ENCODE measurements at regions not wholly inside any gene's neighbourhood (a gene's known extent, or its start where the extent isn't known, plus 50 kb on each side); places are given as distances from the start of the nearest gene placed in this dataset.

DNA sequence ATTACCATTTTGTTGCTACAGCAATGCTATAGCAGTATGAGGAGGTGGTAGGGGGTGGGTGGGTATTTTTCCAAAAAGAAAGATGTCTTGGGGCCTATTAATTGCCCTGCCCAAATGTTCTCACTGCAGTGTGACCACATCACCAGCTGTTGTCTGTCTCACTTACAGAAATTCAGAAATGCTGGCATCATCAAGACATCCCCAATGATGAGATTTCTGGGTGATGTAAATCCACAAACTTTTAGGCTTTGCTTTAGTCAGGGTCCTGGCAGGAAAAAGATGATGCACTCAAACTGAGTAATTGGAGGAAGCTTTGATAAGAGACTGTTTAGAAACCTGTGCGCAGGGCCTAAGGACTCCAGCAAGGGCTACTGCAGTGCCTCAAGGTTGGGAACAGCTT, 56.2 kb upstream of the OPN4 start (continued):
- TF ChIP-seq, protein P1, sequence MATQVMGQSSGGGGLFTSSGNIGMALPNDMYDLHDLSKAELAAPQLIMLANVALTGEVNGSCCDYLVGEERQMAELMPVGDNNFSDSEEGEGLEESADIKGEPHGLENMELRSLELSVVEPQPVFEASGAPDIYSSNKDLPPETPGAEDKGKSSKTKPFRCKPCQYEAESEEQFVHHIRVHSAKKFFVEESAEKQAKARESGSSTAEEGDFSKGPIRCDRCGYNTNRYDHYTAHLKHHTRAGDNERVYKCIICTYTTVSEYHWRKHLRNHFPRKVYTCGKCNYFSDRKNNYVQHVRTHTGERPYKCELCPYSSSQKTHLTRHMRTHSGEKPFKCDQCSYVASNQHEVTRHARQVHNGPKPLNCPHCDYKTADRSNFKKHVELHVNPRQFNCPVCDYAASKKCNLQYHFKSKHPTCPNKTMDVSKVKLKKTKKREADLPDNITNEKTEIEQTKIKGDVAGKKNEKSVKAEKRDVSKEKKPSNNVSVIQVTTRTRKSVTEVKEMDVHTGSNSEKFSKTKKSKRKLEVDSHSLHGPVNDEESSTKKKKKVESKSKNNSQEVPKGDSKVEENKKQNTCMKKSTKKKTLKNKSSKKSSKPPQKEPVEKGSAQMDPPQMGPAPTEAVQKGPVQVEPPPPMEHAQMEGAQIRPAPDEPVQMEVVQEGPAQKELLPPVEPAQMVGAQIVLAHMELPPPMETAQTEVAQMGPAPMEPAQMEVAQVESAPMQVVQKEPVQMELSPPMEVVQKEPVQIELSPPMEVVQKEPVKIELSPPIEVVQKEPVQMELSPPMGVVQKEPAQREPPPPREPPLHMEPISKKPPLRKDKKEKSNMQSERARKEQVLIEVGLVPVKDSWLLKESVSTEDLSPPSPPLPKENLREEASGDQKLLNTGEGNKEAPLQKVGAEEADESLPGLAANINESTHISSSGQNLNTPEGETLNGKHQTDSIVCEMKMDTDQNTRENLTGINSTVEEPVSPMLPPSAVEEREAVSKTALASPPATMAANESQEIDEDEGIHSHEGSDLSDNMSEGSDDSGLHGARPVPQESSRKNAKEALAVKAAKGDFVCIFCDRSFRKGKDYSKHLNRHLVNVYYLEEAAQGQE (IDR thresholded peaks at IDR 0.05; ENCODE audit: low read depth): no peak
- TF ChIP-seq POLR2A (IDR thresholded peaks at IDR 0.05; ENCODE audit: borderline replicate concordance, extremely low read depth, insufficient read depth, insufficient read length): no peak
- TF ChIP-seq SRF (IDR thresholded peaks at IDR 0.05; ENCODE audit: low read depth): no peak
- TF ChIP-seq, protein P2, sequence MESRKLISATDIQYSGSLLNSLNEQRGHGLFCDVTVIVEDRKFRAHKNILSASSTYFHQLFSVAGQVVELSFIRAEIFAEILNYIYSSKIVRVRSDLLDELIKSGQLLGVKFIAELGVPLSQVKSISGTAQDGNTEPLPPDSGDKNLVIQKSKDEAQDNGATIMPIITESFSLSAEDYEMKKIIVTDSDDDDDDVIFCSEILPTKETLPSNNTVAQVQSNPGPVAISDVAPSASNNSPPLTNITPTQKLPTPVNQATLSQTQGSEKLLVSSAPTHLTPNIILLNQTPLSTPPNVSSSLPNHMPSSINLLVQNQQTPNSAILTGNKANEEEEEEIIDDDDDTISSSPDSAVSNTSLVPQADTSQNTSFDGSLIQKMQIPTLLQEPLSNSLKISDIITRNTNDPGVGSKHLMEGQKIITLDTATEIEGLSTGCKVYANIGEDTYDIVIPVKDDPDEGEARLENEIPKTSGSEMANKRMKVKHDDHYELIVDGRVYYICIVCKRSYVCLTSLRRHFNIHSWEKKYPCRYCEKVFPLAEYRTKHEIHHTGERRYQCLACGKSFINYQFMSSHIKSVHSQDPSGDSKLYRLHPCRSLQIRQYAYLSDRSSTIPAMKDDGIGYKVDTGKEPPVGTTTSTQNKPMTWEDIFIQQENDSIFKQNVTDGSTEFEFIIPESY (IDR thresholded peaks at IDR 0.05; ENCODE audit: extremely low read depth, insufficient replicate concordance, low read length): no peak

DNA sequence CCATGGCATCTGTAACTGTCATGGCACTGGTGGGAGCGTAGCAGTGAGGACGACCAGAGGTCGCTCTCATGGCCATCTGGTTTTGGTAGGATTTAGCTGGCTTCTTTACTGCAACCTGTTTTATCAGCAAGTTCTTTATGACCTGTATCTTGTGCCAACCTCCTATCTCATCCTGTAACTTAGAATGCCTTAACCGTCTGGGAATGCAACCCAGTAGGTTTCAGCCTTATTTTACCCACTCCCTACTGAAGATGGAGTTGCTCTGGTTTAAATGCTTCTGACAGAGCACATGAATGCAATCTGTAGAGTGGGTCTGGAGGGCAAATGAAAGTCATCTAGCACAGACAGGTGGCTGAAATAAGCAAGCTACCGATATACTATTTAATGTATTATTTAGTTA, 55.3 kb upstream of the OPN4 start:
- Histone ChIP-seq H4K20me1 (ENCODE audit: insufficient read depth) (no peaks in the 10 kb centered on the region), H3K79me2 (ENCODE audit: insufficient read depth, low read length) (no peaks in the 10 kb centered on the region), H3K4me1 (ENCODE audit: control insufficient read depth in 1 of 2, insufficient read depth in 2 of 2, low read length in 2 of 2) (peaks cover 0 to 15% of the 10 kb centered on the region in 2 experiments; a peak in 1 of 4 replicates), H3K9me3 (ENCODE audit: control insufficient read depth in 1 of 2, insufficient read depth in 1 of 2, low read depth in 1 of 2, low read length in 2 of 2) (no peaks in the 10 kb centered on the region), H2AFZ (ENCODE audit: low read depth, low read length, poor library complexity, severe bottlenecking) (no peak overlapping the region), H3K4me2 (ENCODE audit: low read length) (no peak overlapping the region), H3K27ac (ENCODE audit: low read depth, low read length) (no peak overlapping the region), H3K36me3 (ENCODE audit: control insufficient read depth in 1 of 2, insufficient read depth in 2 of 2, low read length in 2 of 2) (no peaks in the 10 kb centered on the region), H3K27me3 (ENCODE audit: insufficient read depth, low read length) (no peaks in the 10 kb centered on the region), H3K9ac (ENCODE audit: low read length) (no peak overlapping the region), H3K9me2 (ENCODE audit: insufficient read depth) (no peaks in the 10 kb centered on the region), H3K4me3 (replicated peaks in 1 of 2; ENCODE audit: low read depth in 1 of 2, low read length in 2 of 2) (no peak overlapping the region)
- DNase-seq (ENCODE audit: low read depth, low spot score) (no peak), ATAC-seq (no peak)
- intact Hi-C loops (cut with micrococcal nuclease): loop anchor here (10.0 kb wide), 1 partner anchor 296 kb away; no protein-coding TSS in a partner anchor
- ChIA-PET RAD21 (ENCODE audit: low non-redundant PET in 1 of 2, low total read pairs in 2 of 2, uncharacterized antibody in 2 of 2, unreplicated experiment in 2 of 2) (no interaction called here), CTCF (no interaction called here), POLR2A (no interaction called here)
- BruUV-seq (replicated peaks): no TSS peak
- TF ChIP-seq, protein P3, sequence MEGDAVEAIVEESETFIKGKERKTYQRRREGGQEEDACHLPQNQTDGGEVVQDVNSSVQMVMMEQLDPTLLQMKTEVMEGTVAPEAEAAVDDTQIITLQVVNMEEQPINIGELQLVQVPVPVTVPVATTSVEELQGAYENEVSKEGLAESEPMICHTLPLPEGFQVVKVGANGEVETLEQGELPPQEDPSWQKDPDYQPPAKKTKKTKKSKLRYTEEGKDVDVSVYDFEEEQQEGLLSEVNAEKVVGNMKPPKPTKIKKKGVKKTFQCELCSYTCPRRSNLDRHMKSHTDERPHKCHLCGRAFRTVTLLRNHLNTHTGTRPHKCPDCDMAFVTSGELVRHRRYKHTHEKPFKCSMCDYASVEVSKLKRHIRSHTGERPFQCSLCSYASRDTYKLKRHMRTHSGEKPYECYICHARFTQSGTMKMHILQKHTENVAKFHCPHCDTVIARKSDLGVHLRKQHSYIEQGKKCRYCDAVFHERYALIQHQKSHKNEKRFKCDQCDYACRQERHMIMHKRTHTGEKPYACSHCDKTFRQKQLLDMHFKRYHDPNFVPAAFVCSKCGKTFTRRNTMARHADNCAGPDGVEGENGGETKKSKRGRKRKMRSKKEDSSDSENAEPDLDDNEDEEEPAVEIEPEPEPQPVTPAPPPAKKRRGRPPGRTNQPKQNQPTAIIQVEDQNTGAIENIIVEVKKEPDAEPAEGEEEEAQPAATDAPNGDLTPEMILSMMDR (IDR thresholded peaks at IDR 0.05 in 2 of 3, conservative IDR thresholded peaks at IDR 0.05 in 1 of 3; ENCODE audit: borderline replicate concordance in 1 of 3, insufficient read depth in 1 of 3, low read depth in 2 of 3, low read length in 2 of 3): no peak
- TF ChIP-seq, protein P4, sequence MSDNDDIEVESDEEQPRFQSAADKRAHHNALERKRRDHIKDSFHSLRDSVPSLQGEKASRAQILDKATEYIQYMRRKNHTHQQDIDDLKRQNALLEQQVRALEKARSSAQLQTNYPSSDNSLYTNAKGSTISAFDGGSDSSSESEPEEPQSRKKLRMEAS (IDR thresholded peaks at IDR 0.05): no peak
- TF ChIP-seq FOSL1 (IDR thresholded peaks at IDR 0.05; ENCODE audit: low read depth) (no peak), CBX3 (IDR thresholded peaks at IDR 0.05; ENCODE audit: low read depth) (no peak), ZFX (IDR thresholded peaks at IDR 0.05) (no peak), CEBPB (IDR thresholded peaks at IDR 0.05; ENCODE audit: low read depth) (no peak), EGR1 (IDR thresholded peaks at IDR 0.05; ENCODE audit: low read depth) (no peak), ZNF274 (IDR thresholded peaks at IDR 0.05; ENCODE audit: low read depth, low read length) (no peak), ELF1 (IDR thresholded peaks at IDR 0.05; ENCODE audit: borderline replicate concordance, low read depth) (no peak), EZH2 (IDR thresholded peaks at IDR 0.05) (no peak)

All from HCT116 (cell line).